ENCODE measurements at regions not wholly inside any gene's neighbourhood (a gene's known extent, or its start where the extent isn't known, plus 50 kb on each side); places are given as distances from the start of the nearest gene placed in this dataset.

GRCh38 chr13:23069566-23069965 is 111.2 kb upstream of the SGCG start:
- no peaks in the 10 kb centered on the region for H3K27me3 ChIP-seq
- peak in 1 of 2 donors; percentile 45 for ATAC-seq
- intact Hi-C loops (cut with DNase I; ENCODE audit: low total_unique reads) = no loop called here
- in situ Hi-C loops (cut with MboI; ENCODE audit: low sequenced_read_pairs in 4 of 4) = no loop called here
- DNase-seq = no peak
- no peak for TF ChIP-seq POLR2A (IDR thresholded peaks at IDR 0.05)
- no peak for TF ChIP-seq CTCF (IDR thresholded peaks at IDR 0.05 in 4 of 5, conservative IDR thresholded peaks at IDR 0.05 in 1 of 5)
- no peaks in the 10 kb centered on the region for H3K9me3 ChIP-seq
- no peak overlapping the region for H3K27ac ChIP-seq
- no peaks in the 10 kb centered on the region for H3K36me3 ChIP-seq
- peaks cover 3 to 7% of the 10 kb centered on the region in 2 donors for H3K4me1 ChIP-seq
- no peak overlapping the region for H3K4me3 ChIP-seq

GRCh38 chr13:23074075-23074828 is 106.5 kb upstream of the SGCG start:
- intact Hi-C loops (cut with DNase I; ENCODE audit: low total_unique reads) (no loop called here), in situ Hi-C loops (cut with MboI; ENCODE audit: low sequenced_read_pairs in 4 of 4) (no loop called here)
- Histone ChIP-seq H3K9me3 (no peaks in the 10 kb centered on the region), H3K36me3 (no peaks in the 10 kb centered on the region), H3K27ac (peak overlapping the region in 3 of 4 donors; percentile 6 to 39 (median 30)), H3K27me3 (no peaks in the 10 kb centered on the region), H3K4me1 (peaks cover 7 to 9% of the 10 kb centered on the region in 2 donors), H3K4me3 (peak overlapping the region in 1 of 4 donors; percentile 5)
- ATAC-seq = peak in 1 of 2 donors; percentile 81
- DNase-seq = no peak
- no peak for TF ChIP-seq CTCF (IDR thresholded peaks at IDR 0.05 in 4 of 5, conservative IDR thresholded peaks at IDR 0.05 in 1 of 5)
- TF ChIP-seq POLR2A (IDR thresholded peaks at IDR 0.05) = no peak

- DNase-seq = no peak
- ATAC-seq = no peak
- no peak for TF ChIP-seq CTCF (IDR thresholded peaks at IDR 0.05 in 4 of 5, conservative IDR thresholded peaks at IDR 0.05 in 1 of 5)
- TF ChIP-seq POLR2A (IDR thresholded peaks at IDR 0.05) = no peak
- intact Hi-C loops (cut with DNase I; ENCODE audit: low total_unique reads) (no loop called here), in situ Hi-C loops (cut with MboI; ENCODE audit: low sequenced_read_pairs in 4 of 4) (no loop called here)
- no peaks in the 10 kb centered on the region for H3K9me3 ChIP-seq
- no peak overlapping the region for H3K4me3 ChIP-seq
- no peaks in the 10 kb centered on the region for H3K4me1 ChIP-seq
- no peak overlapping the region for H3K27ac ChIP-seq
- H3K36me3 ChIP-seq = no peaks in the 10 kb centered on the region
- no peaks in the 10 kb centered on the region for H3K27me3 ChIP-seq
Observed at GRCh38 chr13:23081220-23081619, 99.6 kb upstream of the SGCG start.

- ATAC-seq (no peak), DNase-seq (no peak)
- intact Hi-C loops (cut with DNase I; ENCODE audit: low total_unique reads) (no loop called here), in situ Hi-C loops (cut with MboI; ENCODE audit: low sequenced_read_pairs in 4 of 4) (no loop called here)
- Histone ChIP-seq H3K4me3 (no peak overlapping the region), H3K27ac (no peak overlapping the region), H3K4me1 (no peaks in the 10 kb centered on the region), H3K27me3 (no peaks in the 10 kb centered on the region), H3K9me3 (no peaks in the 10 kb centered on the region), H3K36me3 (no peaks in the 10 kb centered on the region)
- TF ChIP-seq POLR2A (IDR thresholded peaks at IDR 0.05) = no peak
- no peak for TF ChIP-seq CTCF (IDR thresholded peaks at IDR 0.05 in 4 of 5, conservative IDR thresholded peaks at IDR 0.05 in 1 of 5)
Observed at GRCh38 chr13:23081901-23082300, 98.9 kb upstream of the SGCG start.

All from gastrocnemius medialis (tissue), 4 donors.